ENCODE measurements at regions not wholly inside any gene's neighbourhood (a gene's known extent, or its start where the extent isn't known, plus 50 kb on each side); places are given as distances from the start of the nearest gene placed in this dataset.

DNA sequence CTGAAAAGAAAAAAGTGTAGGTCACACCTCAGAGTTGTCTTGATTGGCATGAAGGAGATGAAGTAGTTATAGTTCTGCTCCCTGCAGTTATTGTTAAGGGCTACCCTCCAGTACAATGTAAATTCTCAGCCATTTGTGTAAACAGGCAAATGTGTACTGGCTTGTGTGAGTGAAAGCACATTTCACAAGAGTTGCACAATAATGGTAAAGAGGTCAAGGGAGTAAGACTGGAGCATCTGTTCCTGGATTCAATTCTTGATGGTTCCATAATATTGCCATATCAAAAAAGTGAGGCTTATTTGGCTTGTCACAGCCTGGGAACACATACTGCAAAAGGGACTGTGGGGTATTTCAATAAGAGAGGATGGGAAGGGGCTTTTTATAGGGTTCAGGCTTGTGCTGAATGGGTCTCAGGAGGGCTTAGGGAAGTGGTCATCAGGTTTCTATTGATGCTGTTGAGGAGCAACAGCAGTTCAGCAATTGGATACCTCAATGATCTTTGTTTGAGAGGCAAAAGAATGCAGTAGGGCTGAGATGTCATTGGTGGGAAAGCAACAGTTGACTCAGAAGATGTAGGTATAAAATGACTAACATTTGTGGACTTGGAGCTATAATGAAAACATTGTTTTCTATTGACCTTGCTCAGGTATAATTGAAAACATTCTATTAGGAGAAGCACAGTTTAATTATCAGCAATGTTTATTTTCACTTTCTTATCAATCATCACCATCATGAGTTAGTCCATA, 402.6 kb downstream of the BCKDHB start:
- Mint-ChIP-seq H3K27me3 (ENCODE audit: low read depth) (no peaks in the 10 kb centered on the region), H3K36me3 (peaks cover 7% of the 10 kb centered on the region), H3K4me3 (no peak overlapping the region), H3K4me1 (no peaks in the 10 kb centered on the region), H3K27ac (no peak overlapping the region), H3K9me3 (no peaks in the 10 kb centered on the region)
- DNase-seq (ENCODE audit: low spot score) = no peak
- ChIA-PET CTCF (no interaction called here), POLR2A (no interaction called here)
- no peak for ATAC-seq
- TF ChIP-seq GABPB1 (CRISPR knock-in tag; IDR thresholded peaks at IDR 0.05) = peak; percentile 77
- TF ChIP-seq, protein P1, sequence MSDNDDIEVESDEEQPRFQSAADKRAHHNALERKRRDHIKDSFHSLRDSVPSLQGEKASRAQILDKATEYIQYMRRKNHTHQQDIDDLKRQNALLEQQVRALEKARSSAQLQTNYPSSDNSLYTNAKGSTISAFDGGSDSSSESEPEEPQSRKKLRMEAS (CRISPR knock-in tag; IDR thresholded peaks at IDR 0.05) = no peak

DNA sequence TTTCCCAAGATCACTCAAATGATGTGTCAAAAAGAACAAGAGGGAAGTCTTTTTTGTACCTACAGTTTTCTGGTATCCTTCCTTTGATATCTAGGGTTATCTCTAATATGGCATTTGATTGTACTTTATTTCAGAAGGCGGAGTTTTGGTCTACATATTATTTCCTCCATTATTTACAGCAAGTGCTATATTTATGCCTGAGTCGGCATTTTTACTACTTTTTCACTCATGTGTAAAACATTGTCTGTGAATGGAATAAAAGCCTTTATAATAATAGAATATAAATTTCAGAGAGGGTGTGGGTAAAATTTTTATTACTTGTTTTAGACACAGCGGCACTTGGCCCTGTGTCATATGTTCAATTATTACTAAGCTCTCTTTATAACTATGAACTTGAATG, 398.4 kb downstream of the BCKDHB start:
- DNase-seq (ENCODE audit: low spot score) (no peak), ATAC-seq (no peak)
- no peaks in the 10 kb centered on the region for H3K36me3 Mint-ChIP-seq
- no peak for TF ChIP-seq ZNF416 (CRISPR knock-in tag; IDR thresholded peaks at IDR 0.05)
- no peaks in the 10 kb centered on the region for H3K9me3 Mint-ChIP-seq
- no peak overlapping the region for H3K4me3 Mint-ChIP-seq
- POLR2A ChIA-PET = no interaction called here
- H3K27ac Mint-ChIP-seq = no peak overlapping the region
- no peaks in the 10 kb centered on the region; the same call in 1 of the 2 replicates for H3K27me3 Mint-ChIP-seq (ENCODE audit: low read depth)
- CTCF ChIA-PET = no interaction called here
- H3K4me1 Mint-ChIP-seq = peaks cover 6% of the 10 kb centered on the region

DNA sequence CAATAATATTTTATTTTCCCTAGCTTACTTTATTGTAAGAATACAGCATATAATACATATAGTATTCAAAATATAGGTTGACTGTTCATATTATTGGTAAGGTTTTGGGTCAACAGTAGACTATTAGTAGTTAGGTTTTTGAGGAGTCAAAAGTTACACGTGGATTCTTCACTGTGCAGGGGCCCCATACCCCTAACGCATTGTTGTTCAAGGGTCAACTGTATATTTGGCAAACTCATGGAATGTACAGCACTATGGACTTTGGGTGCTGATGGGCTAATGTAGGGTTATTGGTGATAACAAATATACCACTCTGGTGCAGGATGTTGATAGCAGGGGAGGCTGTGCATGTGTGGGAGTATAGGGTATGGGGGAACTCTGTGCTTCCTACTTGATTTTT, 397.2 kb downstream of the BCKDHB start:
- Mint-ChIP-seq H3K27me3 (ENCODE audit: low read depth) (no peaks in the 10 kb centered on the region; the same call in 1 of the 2 replicates), H3K4me1 (peaks cover 10% of the 10 kb centered on the region), H3K9me3 (no peaks in the 10 kb centered on the region), H3K27ac (no peak overlapping the region), H3K4me3 (no peak overlapping the region), H3K36me3 (no peaks in the 10 kb centered on the region)
- no peak for ATAC-seq
- CTCF ChIA-PET = no interaction called here
- POLR2A ChIA-PET = no interaction called here
- DNase-seq (ENCODE audit: low spot score) = no peak
- TF ChIP-seq, protein P2, sequence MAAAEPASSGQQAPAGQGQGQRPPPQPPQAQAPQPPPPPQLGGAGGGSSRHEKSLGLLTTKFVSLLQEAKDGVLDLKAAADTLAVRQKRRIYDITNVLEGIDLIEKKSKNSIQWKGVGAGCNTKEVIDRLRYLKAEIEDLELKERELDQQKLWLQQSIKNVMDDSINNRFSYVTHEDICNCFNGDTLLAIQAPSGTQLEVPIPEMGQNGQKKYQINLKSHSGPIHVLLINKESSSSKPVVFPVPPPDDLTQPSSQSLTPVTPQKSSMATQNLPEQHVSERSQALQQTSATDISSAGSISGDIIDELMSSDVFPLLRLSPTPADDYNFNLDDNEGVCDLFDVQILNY (CRISPR knock-in tag; IDR thresholded peaks at IDR 0.05) = no peak
- TF ChIP-seq, protein P3, sequence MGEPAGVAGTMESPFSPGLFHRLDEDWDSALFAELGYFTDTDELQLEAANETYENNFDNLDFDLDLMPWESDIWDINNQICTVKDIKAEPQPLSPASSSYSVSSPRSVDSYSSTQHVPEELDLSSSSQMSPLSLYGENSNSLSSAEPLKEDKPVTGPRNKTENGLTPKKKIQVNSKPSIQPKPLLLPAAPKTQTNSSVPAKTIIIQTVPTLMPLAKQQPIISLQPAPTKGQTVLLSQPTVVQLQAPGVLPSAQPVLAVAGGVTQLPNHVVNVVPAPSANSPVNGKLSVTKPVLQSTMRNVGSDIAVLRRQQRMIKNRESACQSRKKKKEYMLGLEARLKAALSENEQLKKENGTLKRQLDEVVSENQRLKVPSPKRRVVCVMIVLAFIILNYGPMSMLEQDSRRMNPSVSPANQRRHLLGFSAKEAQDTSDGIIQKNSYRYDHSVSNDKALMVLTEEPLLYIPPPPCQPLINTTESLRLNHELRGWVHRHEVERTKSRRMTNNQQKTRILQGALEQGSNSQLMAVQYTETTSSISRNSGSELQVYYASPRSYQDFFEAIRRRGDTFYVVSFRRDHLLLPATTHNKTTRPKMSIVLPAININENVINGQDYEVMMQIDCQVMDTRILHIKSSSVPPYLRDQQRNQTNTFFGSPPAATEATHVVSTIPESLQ (CRISPR knock-in tag; IDR thresholded peaks at IDR 0.05) = no peak
- TF ChIP-seq NFATC4 (CRISPR knock-in tag; IDR thresholded peaks at IDR 0.05) (no peak), HMGA2 (CRISPR knock-in tag; IDR thresholded peaks at IDR 0.05) (no peak), ZBTB21 (CRISPR knock-in tag; IDR thresholded peaks at IDR 0.05; ENCODE audit: borderline replicate concordance) (no peak), ZNF121 (CRISPR knock-in tag; IDR thresholded peaks at IDR 0.05) (no peak), SMAD4 (CRISPR knock-in tag; IDR thresholded peaks at IDR 0.05) (no peak), JAZF1 (CRISPR knock-in tag; IDR thresholded peaks at IDR 0.05) (no peak), SOX15 (CRISPR knock-in tag; IDR thresholded peaks at IDR 0.05) (no peak), TEAD4 (CRISPR knock-in tag; IDR thresholded peaks at IDR 0.05) (no peak), MYBL2 (CRISPR knock-in tag; IDR thresholded peaks at IDR 0.05) (no peak), NFYB (CRISPR knock-in tag; conservative IDR thresholded peaks at IDR 0.05; ENCODE audit: low read depth) (no peak), NR3C1 (CRISPR knock-in tag; conservative IDR thresholded peaks at IDR 0.05; ENCODE audit: low read depth) (no peak), OVOL2 (CRISPR knock-in tag; IDR thresholded peaks at IDR 0.05; ENCODE audit: borderline replicate concordance) (no peak), MXD4 (CRISPR knock-in tag; IDR thresholded peaks at IDR 0.05; ENCODE audit: borderline replicate concordance) (no peak)
- TF ChIP-seq, protein P4, sequence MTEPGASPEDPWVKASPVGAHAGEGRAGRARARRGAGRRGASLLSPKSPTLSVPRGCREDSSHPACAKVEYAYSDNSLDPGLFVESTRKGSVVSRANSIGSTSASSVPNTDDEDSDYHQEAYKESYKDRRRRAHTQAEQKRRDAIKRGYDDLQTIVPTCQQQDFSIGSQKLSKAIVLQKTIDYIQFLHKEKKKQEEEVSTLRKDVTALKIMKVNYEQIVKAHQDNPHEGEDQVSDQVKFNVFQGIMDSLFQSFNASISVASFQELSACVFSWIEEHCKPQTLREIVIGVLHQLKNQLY (CRISPR knock-in tag; IDR thresholded peaks at IDR 0.05) = no peak
- TF ChIP-seq, protein P5, sequence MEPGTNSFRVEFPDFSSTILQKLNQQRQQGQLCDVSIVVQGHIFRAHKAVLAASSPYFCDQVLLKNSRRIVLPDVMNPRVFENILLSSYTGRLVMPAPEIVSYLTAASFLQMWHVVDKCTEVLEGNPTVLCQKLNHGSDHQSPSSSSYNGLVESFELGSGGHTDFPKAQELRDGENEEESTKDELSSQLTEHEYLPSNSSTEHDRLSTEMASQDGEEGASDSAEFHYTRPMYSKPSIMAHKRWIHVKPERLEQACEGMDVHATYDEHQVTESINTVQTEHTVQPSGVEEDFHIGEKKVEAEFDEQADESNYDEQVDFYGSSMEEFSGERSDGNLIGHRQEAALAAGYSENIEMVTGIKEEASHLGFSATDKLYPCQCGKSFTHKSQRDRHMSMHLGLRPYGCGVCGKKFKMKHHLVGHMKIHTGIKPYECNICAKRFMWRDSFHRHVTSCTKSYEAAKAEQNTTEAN (CRISPR knock-in tag; IDR thresholded peaks at IDR 0.05) = no peak
- TF ChIP-seq, protein P6, sequence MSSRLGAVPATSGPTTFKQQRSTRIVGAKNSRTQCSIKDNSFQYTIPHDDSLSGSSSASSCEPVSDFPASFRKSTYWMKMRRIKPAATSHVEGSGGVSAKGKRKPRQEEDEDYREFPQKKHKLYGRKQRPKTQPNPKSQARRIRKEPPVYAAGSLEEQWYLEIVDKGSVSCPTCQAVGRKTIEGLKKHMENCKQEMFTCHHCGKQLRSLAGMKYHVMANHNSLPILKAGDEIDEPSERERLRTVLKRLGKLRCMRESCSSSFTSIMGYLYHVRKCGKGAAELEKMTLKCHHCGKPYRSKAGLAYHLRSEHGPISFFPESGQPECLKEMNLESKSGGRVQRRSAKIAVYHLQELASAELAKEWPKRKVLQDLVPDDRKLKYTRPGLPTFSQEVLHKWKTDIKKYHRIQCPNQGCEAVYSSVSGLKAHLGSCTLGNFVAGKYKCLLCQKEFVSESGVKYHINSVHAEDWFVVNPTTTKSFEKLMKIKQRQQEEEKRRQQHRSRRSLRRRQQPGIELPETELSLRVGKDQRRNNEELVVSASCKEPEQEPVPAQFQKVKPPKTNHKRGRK (CRISPR knock-in tag; IDR thresholded peaks at IDR 0.05; ENCODE audit: borderline replicate concordance) = no peak
- TF ChIP-seq, protein P7, sequence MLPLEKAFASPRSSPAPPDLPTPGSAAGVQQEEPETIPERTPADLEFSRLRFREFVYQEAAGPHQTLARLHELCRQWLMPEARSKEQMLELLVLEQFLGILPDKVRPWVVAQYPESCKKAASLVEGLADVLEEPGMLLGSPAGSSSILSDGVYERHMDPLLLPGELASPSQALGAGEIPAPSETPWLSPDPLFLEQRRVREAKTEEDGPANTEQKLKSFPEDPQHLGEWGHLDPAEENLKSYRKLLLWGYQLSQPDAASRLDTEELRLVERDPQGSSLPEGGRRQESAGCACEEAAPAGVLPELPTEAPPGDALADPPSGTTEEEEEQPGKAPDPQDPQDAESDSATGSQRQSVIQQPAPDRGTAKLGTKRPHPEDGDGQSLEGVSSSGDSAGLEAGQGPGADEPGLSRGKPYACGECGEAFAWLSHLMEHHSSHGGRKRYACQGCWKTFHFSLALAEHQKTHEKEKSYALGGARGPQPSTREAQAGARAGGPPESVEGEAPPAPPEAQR (CRISPR knock-in tag; IDR thresholded peaks at IDR 0.05) = no peak

Measured in WTC11 (cell line).